ENCODE measurements at regions not wholly inside any gene's neighbourhood (a gene's known extent, or its start where the extent isn't known, plus 50 kb on each side); places are given as distances from the start of the nearest gene placed in this dataset.

DNA sequence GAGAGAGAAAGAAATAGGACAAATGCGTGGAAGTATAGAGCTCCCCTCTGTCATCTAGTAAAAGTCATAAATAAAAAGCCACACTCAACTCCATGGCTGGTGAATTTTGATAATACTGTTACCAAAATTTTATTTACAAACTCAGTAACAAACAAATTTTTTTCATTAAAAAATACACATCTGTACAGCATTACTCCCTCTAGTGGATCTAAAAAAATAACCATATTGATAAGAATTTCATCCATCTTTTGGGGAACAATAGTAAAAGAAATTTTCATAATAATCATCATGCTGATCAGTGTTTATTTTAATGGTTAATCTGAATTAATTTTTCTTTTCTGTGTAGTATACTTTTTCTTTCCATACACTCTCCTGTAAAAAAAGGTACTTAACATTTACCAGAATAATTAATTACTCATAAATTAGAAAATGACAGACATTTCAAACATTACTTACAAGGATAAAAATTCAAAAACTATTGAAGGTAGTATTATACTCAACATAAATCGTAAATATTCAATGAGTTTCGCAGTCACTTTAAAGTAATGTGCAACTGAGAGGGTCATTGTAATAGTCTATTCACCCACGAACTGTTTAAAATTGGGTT lies 173.5 kb upstream of the LSM14A start:
- H3K9me3 ChIP-seq: peaks cover 0 to 2% (median 0%) of the 10 kb centered on the region in 4 donors
- TF ChIP-seq, protein P1, sequence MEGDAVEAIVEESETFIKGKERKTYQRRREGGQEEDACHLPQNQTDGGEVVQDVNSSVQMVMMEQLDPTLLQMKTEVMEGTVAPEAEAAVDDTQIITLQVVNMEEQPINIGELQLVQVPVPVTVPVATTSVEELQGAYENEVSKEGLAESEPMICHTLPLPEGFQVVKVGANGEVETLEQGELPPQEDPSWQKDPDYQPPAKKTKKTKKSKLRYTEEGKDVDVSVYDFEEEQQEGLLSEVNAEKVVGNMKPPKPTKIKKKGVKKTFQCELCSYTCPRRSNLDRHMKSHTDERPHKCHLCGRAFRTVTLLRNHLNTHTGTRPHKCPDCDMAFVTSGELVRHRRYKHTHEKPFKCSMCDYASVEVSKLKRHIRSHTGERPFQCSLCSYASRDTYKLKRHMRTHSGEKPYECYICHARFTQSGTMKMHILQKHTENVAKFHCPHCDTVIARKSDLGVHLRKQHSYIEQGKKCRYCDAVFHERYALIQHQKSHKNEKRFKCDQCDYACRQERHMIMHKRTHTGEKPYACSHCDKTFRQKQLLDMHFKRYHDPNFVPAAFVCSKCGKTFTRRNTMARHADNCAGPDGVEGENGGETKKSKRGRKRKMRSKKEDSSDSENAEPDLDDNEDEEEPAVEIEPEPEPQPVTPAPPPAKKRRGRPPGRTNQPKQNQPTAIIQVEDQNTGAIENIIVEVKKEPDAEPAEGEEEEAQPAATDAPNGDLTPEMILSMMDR (IDR thresholded peaks at IDR 0.05): peak; percentile 12 to 40 (median 24)
- TF ChIP-seq EP300 (IDR thresholded peaks at IDR 0.05) (no peak), POLR2A (IDR thresholded peaks at IDR 0.05) (no peak)
- WGBS, 2 donors: 53 to 61% methylated on average over 4 of the region's 4 CpGs

DNA sequence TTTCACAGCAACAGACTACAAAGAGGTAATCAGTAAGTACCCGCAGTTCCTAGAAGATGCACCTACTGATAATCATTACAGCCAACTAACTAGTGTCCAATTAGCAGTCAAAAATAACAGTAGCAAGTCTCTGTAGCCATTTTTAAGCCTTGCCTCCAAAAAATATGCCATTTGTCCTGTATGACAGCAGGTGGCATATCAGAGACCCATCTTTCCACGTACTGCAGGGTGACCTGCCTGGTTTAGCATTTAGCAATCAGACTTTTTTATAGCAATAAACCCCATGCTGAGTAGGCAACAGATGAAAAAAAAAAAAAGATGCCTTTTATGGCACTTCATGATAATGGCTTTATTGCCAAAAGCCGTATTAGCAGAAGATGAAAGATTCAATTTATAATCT lies 155.3 kb upstream of the LSM14A start:
- no peak for DNase-seq (ENCODE audit: low spot score in 2 of 2)
- Histone ChIP-seq H3K4me1 (no peaks in the 10 kb centered on the region), H3K27me3 (peaks cover 0 to 3% of the 10 kb centered on the region in 2 donors), H3K4me3 (no peak overlapping the region), H3K27ac (no peak overlapping the region), H3K9me3 (peaks cover 0 to 9% (median 2%) of the 10 kb centered on the region in 4 donors), H3K36me3 (no peaks in the 10 kb centered on the region)
- TF ChIP-seq, protein P1 (IDR thresholded peaks at IDR 0.05): no peak
- TF ChIP-seq EP300 (IDR thresholded peaks at IDR 0.05) (no peak), POLR2A (IDR thresholded peaks at IDR 0.05) (no peak)
- WGBS, 2 donors: 41 to 48% methylated on average over 3 of the region's 3 CpGs

More for the DNA sequence above, 173.5 kb upstream of the LSM14A start:
- Histone ChIP-seq H3K27ac (no peak overlapping the region), H3K36me3 (no peaks in the 10 kb centered on the region), H3K27me3 (peaks cover 0 to 3% of the 10 kb centered on the region in 2 donors), H3K4me3 (no peak overlapping the region), H3K4me1 (no peaks in the 10 kb centered on the region)
- DNase-seq (ENCODE audit: low spot score in 2 of 2): no peak

DNA sequence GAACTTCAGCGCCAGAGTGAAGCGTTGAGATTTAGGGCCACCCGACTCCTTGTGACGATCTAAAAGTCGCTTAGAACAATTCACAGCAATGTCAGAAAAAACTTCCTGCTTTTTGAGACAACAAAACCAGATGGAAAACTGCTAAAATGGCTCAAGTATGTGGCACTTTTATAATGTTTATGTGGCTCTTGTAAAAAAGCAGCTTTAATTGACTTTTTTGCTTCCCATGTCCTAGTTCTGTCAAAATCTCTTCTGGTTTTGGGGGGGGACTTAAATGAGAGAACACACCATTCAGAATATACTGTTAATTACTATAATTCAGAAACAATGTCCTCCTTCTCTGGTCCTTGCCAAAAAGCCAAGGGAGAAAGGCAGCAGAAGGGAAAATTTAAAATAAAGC lies 154.7 kb upstream of the LSM14A start:
- Histone ChIP-seq H3K4me3 (no peak overlapping the region), H3K27ac (no peak overlapping the region), H3K4me1 (no peaks in the 10 kb centered on the region), H3K36me3 (no peaks in the 10 kb centered on the region), H3K9me3 (peaks cover 0 to 10% (median 2%) of the 10 kb centered on the region in 4 donors), H3K27me3 (no peaks in the 10 kb centered on the region)
- DNase-seq (ENCODE audit: low spot score in 2 of 2): no peak
- WGBS, 2 donors: 19 to 29% methylated on average over 5 of the region's 5 CpGs
- TF ChIP-seq, protein P1 (IDR thresholded peaks at IDR 0.05): no peak
- no peak for TF ChIP-seq POLR2A (IDR thresholded peaks at IDR 0.05)

DNA sequence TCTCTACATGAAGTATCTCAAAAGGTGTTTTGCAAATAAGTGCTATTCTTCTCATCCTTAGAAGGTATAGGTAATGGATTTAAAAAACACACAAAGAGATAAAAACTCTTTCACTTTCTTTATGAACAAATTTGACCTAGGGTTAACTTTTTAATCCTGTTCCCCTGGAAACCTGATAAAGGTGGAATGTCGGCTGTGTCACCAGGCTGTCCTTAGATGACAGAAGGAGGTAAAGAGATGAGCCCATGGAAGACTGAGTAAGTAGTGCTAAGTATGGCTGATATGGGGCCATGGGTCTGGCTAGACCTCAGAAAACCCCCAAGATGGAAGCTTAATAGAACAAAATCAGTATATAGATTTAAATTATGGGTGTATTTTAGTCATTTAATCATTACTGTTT lies 153.8 kb upstream of the LSM14A start:
- Histone ChIP-seq H3K27ac (no peak overlapping the region), H3K4me1 (no peaks in the 10 kb centered on the region), H3K27me3 (no peaks in the 10 kb centered on the region), H3K9me3 (peaks cover 0 to 19% (median 2%) of the 10 kb centered on the region in 4 donors), H3K36me3 (no peaks in the 10 kb centered on the region), H3K4me3 (no peak overlapping the region)
- no peak for DNase-seq (ENCODE audit: low spot score in 2 of 2)
- 72 to 73% methylated on average over 1 of the region's 1 CpG for WGBS, 2 donors
- no peak for TF ChIP-seq EP300 (IDR thresholded peaks at IDR 0.05)
- TF ChIP-seq, protein P1 (IDR thresholded peaks at IDR 0.05): no peak
- TF ChIP-seq POLR2A (IDR thresholded peaks at IDR 0.05): no peak

DNA sequence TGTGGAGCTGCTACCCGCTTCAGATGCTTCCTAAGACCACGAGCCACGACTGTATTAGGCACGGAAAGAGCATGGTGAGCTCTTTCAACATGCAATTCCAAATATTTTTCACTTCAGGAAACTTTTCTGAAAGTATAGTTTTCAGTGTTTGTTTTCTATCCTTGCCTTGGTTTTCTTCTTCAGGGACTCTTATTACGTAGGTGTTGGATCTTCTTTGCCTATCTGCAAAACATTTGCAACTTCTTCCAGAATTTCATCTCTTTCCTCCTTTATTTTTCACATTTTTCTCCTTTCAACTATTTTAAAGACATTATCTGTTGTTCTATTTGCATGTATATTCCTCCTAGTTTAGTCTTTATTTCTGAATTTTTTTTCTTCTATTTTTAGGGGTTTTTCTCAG lies 148.9 kb upstream of the LSM14A start:
- TF ChIP-seq, protein P1 (IDR thresholded peaks at IDR 0.05): no peak
- TF ChIP-seq EP300 (IDR thresholded peaks at IDR 0.05) (no peak), POLR2A (IDR thresholded peaks at IDR 0.05) (no peak)
- no peak overlapping the region for H3K4me3 ChIP-seq
- WGBS, 2 donors: 88 to 89% methylated on average over 5 of the region's 5 CpGs

More for the DNA sequence above, 148.9 kb upstream of the LSM14A start:
- DNase-seq (ENCODE audit: low spot score in 2 of 2): no peak
- no peak overlapping the region for H3K27ac ChIP-seq
- H3K27me3 ChIP-seq: no peaks in the 10 kb centered on the region
- H3K4me1 ChIP-seq: no peaks in the 10 kb centered on the region
- H3K9me3 ChIP-seq: peaks cover 0 to 28% (median 0%) of the 10 kb centered on the region in 4 donors
- no peaks in the 10 kb centered on the region for H3K36me3 ChIP-seq
